Breast epithelium (tissue), 4 donors: ENCODE measurements at regions not wholly inside any gene's neighbourhood (a gene's known extent, or its start where the extent isn't known, plus 50 kb on each side); places are given as distances from the start of the nearest gene placed in this dataset.

Source experiments
- DNase-seq, 2 donors: peaks; one replicate each; pipeline ENCODE4 v3.0.0-alpha.2; 2019; ENCODE audit warnings: low spot score in 2 of 2
- H3K27ac ChIP-seq, 2 donors: fragments of 200-600 bp; sonication (generic) in 1 of 2; one replicate each; pipeline ENCODE4 v1.5.1; 2016 to 2019; ENCODE audit warnings: mild to moderate bottlenecking in 1 of 2
- H3K27me3 ChIP-seq, 2 donors: fragments of 200-600 bp; sonication (generic) in 1 of 2; one replicate each; pipeline versions ENCODE4 v1.5.1 to v1.6.0; 2017 to 2019; ENCODE audit warnings: control low read depth in 1 of 2, mild to moderate bottlenecking in 1 of 2
- H3K36me3 ChIP-seq: fragments of 200-600 bp; one replicate; pipeline ENCODE4 v1.5.1; 2019
- H3K4me1 ChIP-seq, 2 donors: fragments of 200-600 bp; sonication (generic); one replicate each; pipeline ENCODE4 v1.5.1; 2016 to 2019; ENCODE audit warnings: control low read depth in 1 of 2
- H3K4me3 ChIP-seq, 3 donors: fragments of 200-600 bp; sonication (generic); 1 replicate in 2 of 3; 2 replicates in 1 of 3; pipeline ENCODE4 v1.5.1; 2016 to 2019; ENCODE audit warnings: mild to moderate bottlenecking in 3 of 3, moderate library complexity in 2 of 3
- H3K9me3 ChIP-seq, 2 donors: fragments of 200-600 bp; sonication (generic) in 1 of 2; one replicate each; pipeline ENCODE4 v1.5.1; 2016 to 2019; ENCODE audit warnings: control low read depth in 1 of 2
- CTCF ChIP-seq, 3 donors: fragments of 450-650 bp; IDR thresholded peaks; one replicate each; pipeline ENCODE4 v1.5.1; 2016 to 2017; ENCODE audit warnings: antibody characterized with exemption in 3 of 3, mild to moderate bottlenecking in 3 of 3, moderate library complexity in 3 of 3
- POLR2A ChIP-seq: fragments of 450-650 bp; IDR thresholded peaks from one replicate; pipeline ENCODE4 v1.6.1; 2016; ENCODE audit warnings: antibody characterized with exemption, mild to moderate bottlenecking, moderate library complexity
- POLR2AphosphoS5 ChIP-seq, 3 donors: sonication (generic); formaldehyde crosslinking; IDR thresholded peaks; one replicate each; pipeline ENCODE4 v1.6.1; 2017; ENCODE audit warnings: antibody characterized with exemption in 3 of 3
- intact Hi-C: fragments of 100-400 bp; cut with DNase I; formaldehyde crosslinking; loops from one replicate; pipeline ENCODE4 v1.15.1; 2023; ENCODE audit warnings: low total_unique reads

- peaks cover 0 to 5% of the 10 kb centered on the region in 2 donors for H3K9me3 ChIP-seq
- TF ChIP-seq CTCF (IDR thresholded peaks at IDR 0.05), result no peak
- no peak for TF ChIP-seq POLR2A
- no peak for TF ChIP-seq POLR2AphosphoS5 (IDR thresholded peaks at IDR 0.05)
- no peaks in the 10 kb centered on the region for H3K4me1 ChIP-seq
- no peak overlapping the region for H3K27ac ChIP-seq
- no peaks in the 10 kb centered on the region for H3K27me3 ChIP-seq
- DNase-seq, result no peak
- no peak overlapping the region for H3K4me3 ChIP-seq
- no peaks in the 10 kb centered on the region for H3K36me3 ChIP-seq
- intact Hi-C loops, result no loop called here
Observed at GRCh38 chr6:99768166-99768565, 161.5 kb downstream of the PRDM13 start.

DNA sequence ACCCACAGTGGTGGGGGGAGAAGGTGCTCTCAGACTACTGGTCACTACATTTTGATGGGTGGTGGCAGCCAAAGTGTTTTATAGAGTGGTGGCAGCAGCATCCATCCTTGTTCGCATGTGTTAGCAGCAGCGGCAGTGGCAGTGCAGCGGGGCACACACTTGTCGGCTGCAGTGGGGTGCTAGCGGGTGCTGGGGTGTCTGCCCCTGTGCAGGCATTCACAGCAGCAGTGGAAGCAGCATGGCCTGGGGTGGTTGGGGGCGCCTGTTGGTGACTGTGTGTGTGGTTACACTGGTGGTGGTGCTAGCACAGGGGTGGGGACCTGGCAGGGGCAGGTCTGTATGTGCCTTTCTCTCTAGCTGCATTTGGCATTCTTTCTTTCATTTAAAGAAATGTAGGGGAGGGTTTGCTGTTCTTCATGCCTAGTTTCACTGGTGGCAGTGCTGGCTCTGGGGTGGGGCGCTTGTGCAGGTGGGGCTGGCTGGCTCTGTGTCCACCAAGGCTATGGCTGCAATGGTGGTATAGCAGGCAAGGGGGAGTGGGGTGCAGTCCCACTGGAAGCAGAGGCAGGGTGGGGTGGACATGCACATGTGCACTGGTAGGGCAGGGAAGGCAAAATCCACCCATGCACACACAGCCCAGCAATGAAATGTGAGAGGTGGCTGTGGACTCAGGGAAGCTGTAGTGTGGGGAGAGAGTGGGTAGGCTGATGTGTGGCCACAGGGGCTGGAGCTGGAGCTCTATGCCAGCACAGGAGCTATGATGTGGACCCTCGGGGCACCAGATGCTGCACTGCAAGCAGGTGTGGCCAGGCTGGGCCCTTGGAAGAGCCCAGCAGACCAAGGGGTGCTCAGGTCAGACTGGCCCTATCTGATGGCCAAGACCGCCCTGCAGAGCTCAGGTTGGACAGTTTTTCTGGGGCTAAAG lies 173.3 kb downstream of the PRDM13 start:
- Histone ChIP-seq H3K4me3 (no peak overlapping the region), H3K9me3 (no peaks in the 10 kb centered on the region), H3K27me3 (peaks cover 0 to 7% of the 10 kb centered on the region in 2 donors), H3K4me1 (no peaks in the 10 kb centered on the region), H3K36me3 (no peaks in the 10 kb centered on the region), H3K27ac (no peak overlapping the region)
- DNase-seq, result no peak
- intact Hi-C loops, result no loop called here
- no peak for TF ChIP-seq CTCF (IDR thresholded peaks at IDR 0.05)
- TF ChIP-seq POLR2A, result no peak
- TF ChIP-seq POLR2AphosphoS5 (IDR thresholded peaks at IDR 0.05), result no peak

DNA sequence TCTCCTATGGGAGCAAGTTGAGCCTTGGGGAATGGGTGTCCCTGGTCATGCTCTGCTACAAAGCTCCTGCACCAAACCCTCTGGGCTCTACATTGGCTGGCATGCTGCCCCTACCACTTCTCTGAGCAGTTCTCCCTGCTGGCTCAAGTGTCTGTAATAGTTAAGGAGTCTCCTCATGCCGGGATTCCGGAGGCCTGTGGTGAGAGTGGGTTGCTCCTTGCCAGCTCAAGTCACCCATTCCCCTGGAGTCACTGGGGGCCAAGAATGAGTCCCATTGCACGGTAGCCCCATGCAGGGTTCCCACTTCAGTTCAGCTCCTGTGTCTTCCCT lies 173.9 kb downstream of the PRDM13 start:
- H3K27me3 ChIP-seq, result peaks cover 0 to 7% of the 10 kb centered on the region in 2 donors
- H3K4me3 ChIP-seq, result no peak overlapping the region
- TF ChIP-seq CTCF (IDR thresholded peaks at IDR 0.05) (no peak), POLR2AphosphoS5 (IDR thresholded peaks at IDR 0.05) (no peak), POLR2A (no peak)
- no peaks in the 10 kb centered on the region for H3K9me3 ChIP-seq
- no peaks in the 10 kb centered on the region for H3K4me1 ChIP-seq
- H3K27ac ChIP-seq, result no peak overlapping the region
- H3K36me3 ChIP-seq, result no peaks in the 10 kb centered on the region
- intact Hi-C loops, result no loop called here
- no peak for DNase-seq

GRCh38 chr6:99789767-99790166 lies 183.1 kb downstream of the PRDM13 start:
- TF ChIP-seq POLR2AphosphoS5 (IDR thresholded peaks at IDR 0.05) (no peak), CTCF (IDR thresholded peaks at IDR 0.05) (no peak), POLR2A (no peak)
- intact Hi-C loops, result no loop called here
- DNase-seq, result no peak
- no peaks in the 10 kb centered on the region for H3K4me1 ChIP-seq
- no peaks in the 10 kb centered on the region for H3K36me3 ChIP-seq
- H3K27me3 ChIP-seq, result no peaks in the 10 kb centered on the region
- no peaks in the 10 kb centered on the region for H3K9me3 ChIP-seq
- no peak overlapping the region for H3K4me3 ChIP-seq
- no peak overlapping the region for H3K27ac ChIP-seq

DNA sequence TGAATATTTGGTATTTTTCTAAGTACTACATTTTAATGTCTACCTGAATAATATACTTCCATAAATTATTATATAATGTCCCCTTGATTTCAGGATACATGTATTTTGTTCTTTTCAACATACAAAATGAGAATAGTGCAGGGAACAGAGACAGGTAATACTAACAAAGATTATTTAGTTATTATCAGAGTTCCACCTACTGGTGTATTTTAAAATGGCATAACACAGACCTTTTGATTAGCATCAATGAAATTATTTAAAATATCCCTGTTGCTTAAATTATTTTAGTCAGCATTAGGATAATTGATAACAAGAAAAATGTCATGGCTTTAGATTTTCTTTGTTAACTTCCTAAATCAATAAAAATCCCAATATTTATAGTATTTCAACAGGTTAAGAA lies 184.0 kb downstream of the PRDM13 start:
- no peak for TF ChIP-seq POLR2A
- TF ChIP-seq CTCF (IDR thresholded peaks at IDR 0.05), result no peak
- no peak for TF ChIP-seq POLR2AphosphoS5 (IDR thresholded peaks at IDR 0.05)
- Histone ChIP-seq H3K36me3 (no peaks in the 10 kb centered on the region), H3K9me3 (no peaks in the 10 kb centered on the region), H3K4me3 (no peak overlapping the region), H3K27ac (no peak overlapping the region), H3K27me3 (no peaks in the 10 kb centered on the region), H3K4me1 (no peaks in the 10 kb centered on the region)
- intact Hi-C loops, result no loop called here
- no peak for DNase-seq
